Fibroblast of skin of abdomen (primary cell): ENCODE measurements at regions not wholly inside any gene's neighbourhood (a gene's known extent, or its start where the extent isn't known, plus 50 kb on each side); places are given as distances from the start of the nearest gene placed in this dataset.

Experiments used
- DNase-seq: peaks from one replicate; pipeline ENCODE4 v3.0.0-alpha.2; 2013

GRCh38 chr2:128438091-128438490, 119.4 kb upstream of the HS6ST1 start:
- DNase-seq, result no peak

- DNase-seq, result no peak
Observed at GRCh38 chr2:128438586-128438985, 119.9 kb upstream of the HS6ST1 start.

DNA sequence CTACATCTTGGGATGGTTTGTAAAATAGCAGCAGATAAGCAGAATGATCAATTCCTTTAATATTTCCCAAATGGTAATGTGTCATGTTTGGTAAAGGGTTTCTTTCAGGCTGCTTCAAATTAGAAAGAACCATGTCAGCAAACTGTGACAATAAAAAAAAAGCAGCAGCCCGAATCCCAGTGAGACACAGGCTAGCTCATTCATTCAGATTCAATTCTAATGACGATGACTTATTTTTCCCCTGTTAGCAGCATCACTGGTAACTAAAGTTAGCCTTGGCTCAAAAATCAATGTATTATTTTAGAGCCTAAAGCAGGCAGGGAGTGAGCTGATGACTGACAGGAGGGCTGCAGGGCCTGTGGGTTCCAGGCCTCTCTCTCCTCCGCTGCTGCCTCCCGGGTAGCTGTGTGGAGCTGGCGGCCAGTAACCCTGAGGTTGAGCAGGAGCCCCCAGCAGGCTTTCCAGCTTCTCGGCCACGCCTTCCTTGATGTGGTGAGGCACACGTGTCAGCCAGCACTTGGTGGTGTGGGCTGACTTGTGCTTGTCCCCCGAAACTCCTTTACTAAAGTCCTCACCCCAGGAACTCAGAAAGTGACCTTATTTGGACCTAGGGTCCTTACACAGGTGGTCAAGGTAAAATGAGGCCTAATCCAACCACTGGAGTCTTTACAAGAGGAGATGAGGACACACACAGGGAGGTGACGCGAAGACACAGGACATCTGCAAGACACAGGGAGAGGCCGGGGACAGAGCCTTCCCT, 120.5 kb upstream of the HS6ST1 start:
- DNase-seq, result no peak

GRCh38 chr2:128439791-128440665, 121.4 kb upstream of the HS6ST1 start:
- DNase-seq, result no peak

GRCh38 chr2:128440666-128441340, 122.1 kb upstream of the HS6ST1 start:
- DNase-seq, result no peak

DNA sequence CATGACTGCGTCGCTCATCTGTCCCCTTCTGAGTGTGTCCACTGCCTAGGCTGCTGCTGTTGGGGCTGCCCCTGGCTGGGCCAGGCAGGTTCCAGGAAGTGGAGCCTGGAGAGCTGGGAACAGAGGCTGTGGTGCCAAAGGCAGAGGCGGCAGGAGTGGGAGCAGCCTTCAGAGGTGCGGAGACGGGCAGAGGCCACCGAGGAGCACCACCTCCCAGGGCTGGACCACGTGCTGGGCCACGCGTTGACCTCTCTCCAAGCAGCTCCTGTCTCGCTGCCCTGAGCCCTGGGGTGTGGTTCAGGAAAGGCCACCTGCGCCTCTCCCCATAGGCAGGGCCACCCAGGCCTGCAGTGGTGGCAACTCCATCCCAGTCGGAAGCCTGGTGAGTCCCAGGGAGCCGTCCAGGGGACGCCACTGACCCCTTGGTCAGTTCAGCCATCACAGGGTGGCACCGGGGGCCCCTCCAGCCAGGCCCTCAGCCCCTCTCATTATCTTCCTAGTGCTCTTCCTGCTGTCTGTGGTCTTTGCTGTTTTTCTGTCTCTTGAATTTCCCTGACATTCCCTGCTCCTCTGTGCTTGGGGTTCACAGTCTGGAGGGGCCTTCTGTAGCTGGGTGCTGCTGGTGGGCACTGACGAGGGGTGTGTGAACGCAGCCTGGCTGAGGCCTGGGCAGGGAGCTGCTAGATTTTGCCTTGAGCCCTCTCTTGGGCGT, 122.8 kb upstream of the HS6ST1 start:
- no peak for DNase-seq

- no peak for DNase-seq
Observed at GRCh38 chr2:128442053-128442751, 123.5 kb upstream of the HS6ST1 start.

DNA sequence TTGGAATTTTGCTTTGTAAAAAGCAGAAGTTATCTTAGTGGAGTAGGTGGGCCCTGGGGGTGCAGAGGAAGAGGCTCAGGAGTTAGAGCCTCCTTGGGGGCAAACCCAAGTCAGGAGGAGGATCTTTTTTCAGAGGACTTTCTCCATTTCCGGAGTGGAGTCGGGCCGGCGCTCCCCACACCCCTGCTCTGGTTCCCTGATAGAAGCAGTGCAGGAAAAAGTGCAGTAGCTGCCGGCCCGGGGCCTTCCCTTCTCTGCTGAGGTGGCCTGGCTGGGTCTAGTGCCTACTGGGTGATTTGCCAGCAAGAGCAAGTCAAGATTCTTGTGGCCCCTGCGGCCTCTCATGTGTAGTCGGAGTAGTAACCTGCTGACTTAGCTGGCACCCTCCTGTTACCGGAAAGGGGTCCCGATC, 124.2 kb upstream of the HS6ST1 start:
- DNase-seq, result no peak

GRCh38 chr2:128444121-128444771, 125.6 kb upstream of the HS6ST1 start:
- no peak for DNase-seq

- no peak for DNase-seq
Observed at GRCh38 chr2:128444816-128445522, 126.3 kb upstream of the HS6ST1 start.

- DNase-seq, result no peak
Observed at GRCh38 chr2:128445523-128445900, 126.8 kb upstream of the HS6ST1 start.

GRCh38 chr2:128446049-128446873, 127.6 kb upstream of the HS6ST1 start:
- no peak for DNase-seq

- no peak for DNase-seq
Observed at GRCh38 chr2:128446874-128447537, 128.3 kb upstream of the HS6ST1 start.

- DNase-seq, result no peak
Observed at GRCh38 chr2:128447538-128447995, 128.9 kb upstream of the HS6ST1 start.

GRCh38 chr2:128448331-128449225, 129.9 kb upstream of the HS6ST1 start:
- no peak for DNase-seq

GRCh38 chr2:128449226-128450061, 130.8 kb upstream of the HS6ST1 start:
- DNase-seq, result no peak
